ENCODE measurements at regions not wholly inside any gene's neighbourhood (a gene's known extent, or its start where the extent isn't known, plus 50 kb on each side); places are given as distances from the start of the nearest gene placed in this dataset.

DNA sequence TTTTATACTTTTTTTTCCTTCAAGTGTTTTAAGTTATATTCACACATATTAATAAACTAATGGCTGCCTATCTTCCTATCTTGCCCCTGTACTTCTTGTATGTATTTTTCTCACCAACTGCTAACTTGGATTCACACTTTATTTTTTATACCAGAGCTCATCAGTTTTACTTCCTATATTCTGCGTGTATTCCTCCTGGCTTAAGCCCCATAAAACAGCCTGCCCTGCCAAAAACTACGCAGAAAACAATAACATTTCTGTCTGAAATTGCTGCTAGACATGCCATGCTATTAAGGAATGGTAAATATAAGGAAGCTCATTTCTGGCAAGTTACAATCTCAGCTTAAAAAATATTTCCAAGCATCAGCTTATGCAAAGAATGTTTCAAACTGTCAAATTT, 172.3 kb downstream of the UBE2E3 start:
- Histone ChIP-seq H2AFZ (ENCODE audit: insufficient read depth, low read length, poor library complexity) (no peak overlapping the region), H4K8ac (ENCODE audit: low read depth, low read length) (no peak overlapping the region), H4K12ac (ENCODE audit: low read depth, low read length) (no peak overlapping the region), H3K79me2 (ENCODE audit: control insufficient read depth, insufficient read depth, low read length, poor library complexity) (no peaks in the 10 kb centered on the region), H3K9ac (ENCODE audit: low read length) (no peak overlapping the region), H3K27ac (ENCODE audit: low read depth, low read length) (no peak overlapping the region), H3K18ac (ENCODE audit: low read length) (no peak overlapping the region), H4K91ac (ENCODE audit: low read depth, low read length) (no peak overlapping the region), H2BK120ac (ENCODE audit: insufficient read depth, low read length, poor library complexity) (no peak overlapping the region), H2BK5ac (ENCODE audit: low read depth, low read length, poor library complexity) (no peak overlapping the region), H3K27me3 (ENCODE audit: insufficient read depth, low read length) (no peaks in the 10 kb centered on the region), H2BK12ac (ENCODE audit: low read length) (no peak overlapping the region), H3K4me2 (ENCODE audit: low read length) (no peak overlapping the region), H3K4me3 (ENCODE audit: low read depth, low read length) (no peak overlapping the region), H3K79me1 (ENCODE audit: low read length) (no peaks in the 10 kb centered on the region), H3K9me3 (ENCODE audit: insufficient read depth, low read depth, low read length) (no peaks in the 10 kb centered on the region), H3K23ac (ENCODE audit: low read length) (no peak overlapping the region), H3K14ac (ENCODE audit: low read length) (no peak overlapping the region), H3K36me3 (ENCODE audit: control insufficient read depth in 1 of 2, insufficient read depth in 2 of 2, low read length in 2 of 2) (no peaks in the 10 kb centered on the region), H3K4ac (ENCODE audit: low read depth, low read length) (no peak overlapping the region), H3K4me1 (ENCODE audit: control insufficient read depth in 1 of 2, insufficient read depth in 2 of 2, low read length in 2 of 2) (no peaks in the 10 kb centered on the region), H2AK5ac (ENCODE audit: low read length) (no peak overlapping the region)
- DNase-seq = no peak
- WGBS (ENCODE audit: extremely low coverage, insufficient coverage, insufficient read length) = no CpG with 5 or more reads among the region's 2 CpGs

GRCh38 chr2:181153886-181154285, 173.5 kb downstream of the UBE2E3 start:
- H3K4ac ChIP-seq (ENCODE audit: low read depth, low read length) = no peak overlapping the region
- H3K9ac ChIP-seq (ENCODE audit: low read length) = no peak overlapping the region
- H2BK5ac ChIP-seq (ENCODE audit: low read depth, low read length, poor library complexity) = no peak overlapping the region
- H3K27ac ChIP-seq (ENCODE audit: low read depth, low read length) = no peak overlapping the region
- H2AK5ac ChIP-seq (ENCODE audit: low read length) = no peak overlapping the region
- no peak overlapping the region for H4K8ac ChIP-seq (ENCODE audit: low read depth, low read length)
- no peak overlapping the region for H2AFZ ChIP-seq (ENCODE audit: insufficient read depth, low read length, poor library complexity)
- H3K4me3 ChIP-seq (ENCODE audit: low read depth, low read length) = no peak overlapping the region
- no peaks in the 10 kb centered on the region for H3K79me1 ChIP-seq (ENCODE audit: low read length)
- no peak overlapping the region for H3K4me2 ChIP-seq (ENCODE audit: low read length)
- H2BK12ac ChIP-seq (ENCODE audit: low read length) = no peak overlapping the region
- H3K18ac ChIP-seq (ENCODE audit: low read length) = no peak overlapping the region
- H3K27me3 ChIP-seq (ENCODE audit: insufficient read depth, low read length) = no peaks in the 10 kb centered on the region
- no peaks in the 10 kb centered on the region for H3K9me3 ChIP-seq (ENCODE audit: insufficient read depth, low read depth, low read length)
- H3K14ac ChIP-seq (ENCODE audit: low read length) = no peak overlapping the region
- no peak overlapping the region for H2BK120ac ChIP-seq (ENCODE audit: insufficient read depth, low read length, poor library complexity)
- no peak for DNase-seq
- H3K4me1 ChIP-seq (ENCODE audit: control insufficient read depth in 1 of 2, insufficient read depth in 2 of 2, low read length in 2 of 2) = no peaks in the 10 kb centered on the region
- H3K79me2 ChIP-seq (ENCODE audit: control insufficient read depth, insufficient read depth, low read length, poor library complexity) = no peaks in the 10 kb centered on the region
- H3K36me3 ChIP-seq (ENCODE audit: control insufficient read depth in 1 of 2, insufficient read depth in 2 of 2, low read length in 2 of 2) = no peaks in the 10 kb centered on the region
- no peak overlapping the region for H3K23ac ChIP-seq (ENCODE audit: low read length)
- no peak overlapping the region for H4K12ac ChIP-seq (ENCODE audit: low read depth, low read length)
- no peak overlapping the region for H4K91ac ChIP-seq (ENCODE audit: low read depth, low read length)
- WGBS (ENCODE audit: extremely low coverage, insufficient coverage, insufficient read length) = no CpG with 5 or more reads among the region's 1 CpG

DNA sequence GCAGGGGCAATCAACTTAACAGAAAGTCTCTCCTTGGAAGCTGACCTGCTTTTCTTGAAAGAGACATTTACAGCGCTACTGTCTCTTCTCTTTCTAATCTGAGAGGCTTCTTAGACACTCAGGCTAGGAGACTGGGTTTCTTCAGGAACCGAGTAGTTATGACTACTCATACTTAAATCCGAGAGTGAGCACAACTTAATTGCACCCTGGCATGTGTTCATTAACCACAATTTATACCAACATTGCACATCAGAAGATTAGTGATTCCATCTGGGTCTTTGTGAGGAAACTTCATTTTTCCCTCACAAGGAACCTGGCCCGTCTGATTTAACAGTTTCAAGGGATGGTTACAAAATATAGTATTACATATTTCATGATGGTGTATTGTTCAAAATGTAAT, 176.9 kb downstream of the UBE2E3 start:
- Histone ChIP-seq H2BK120ac (ENCODE audit: insufficient read depth, low read length, poor library complexity) (no peak overlapping the region), H3K4me2 (ENCODE audit: low read length) (no peak overlapping the region), H3K14ac (ENCODE audit: low read length) (no peak overlapping the region), H3K9me3 (ENCODE audit: insufficient read depth, low read depth, low read length) (no peaks in the 10 kb centered on the region), H3K79me2 (ENCODE audit: control insufficient read depth, insufficient read depth, low read length, poor library complexity) (no peaks in the 10 kb centered on the region), H3K4ac (ENCODE audit: low read depth, low read length) (no peak overlapping the region), H3K79me1 (ENCODE audit: low read length) (no peaks in the 10 kb centered on the region), H3K27me3 (ENCODE audit: insufficient read depth, low read length) (no peaks in the 10 kb centered on the region), H2BK5ac (ENCODE audit: low read depth, low read length, poor library complexity) (no peak overlapping the region), H3K36me3 (ENCODE audit: control insufficient read depth in 1 of 2, insufficient read depth in 2 of 2, low read length in 2 of 2) (no peaks in the 10 kb centered on the region), H4K91ac (ENCODE audit: low read depth, low read length) (no peak overlapping the region), H3K27ac (ENCODE audit: low read depth, low read length) (no peak overlapping the region), H3K4me3 (ENCODE audit: low read depth, low read length) (no peak overlapping the region), H2BK12ac (ENCODE audit: low read length) (no peak overlapping the region), H2AK5ac (ENCODE audit: low read length) (no peak overlapping the region), H4K12ac (ENCODE audit: low read depth, low read length) (no peak overlapping the region), H3K23ac (ENCODE audit: low read length) (no peak overlapping the region), H3K4me1 (ENCODE audit: control insufficient read depth in 1 of 2, insufficient read depth in 2 of 2, low read length in 2 of 2) (no peaks in the 10 kb centered on the region), H3K18ac (ENCODE audit: low read length) (no peak overlapping the region), H2AFZ (ENCODE audit: insufficient read depth, low read length, poor library complexity) (no peak overlapping the region), H3K9ac (ENCODE audit: low read length) (no peak overlapping the region), H4K8ac (ENCODE audit: low read depth, low read length) (no peak overlapping the region)
- DNase-seq = no peak
- no CpG with 5 or more reads among the region's 4 CpGs for WGBS (ENCODE audit: extremely low coverage, insufficient coverage, insufficient read length)

DNA sequence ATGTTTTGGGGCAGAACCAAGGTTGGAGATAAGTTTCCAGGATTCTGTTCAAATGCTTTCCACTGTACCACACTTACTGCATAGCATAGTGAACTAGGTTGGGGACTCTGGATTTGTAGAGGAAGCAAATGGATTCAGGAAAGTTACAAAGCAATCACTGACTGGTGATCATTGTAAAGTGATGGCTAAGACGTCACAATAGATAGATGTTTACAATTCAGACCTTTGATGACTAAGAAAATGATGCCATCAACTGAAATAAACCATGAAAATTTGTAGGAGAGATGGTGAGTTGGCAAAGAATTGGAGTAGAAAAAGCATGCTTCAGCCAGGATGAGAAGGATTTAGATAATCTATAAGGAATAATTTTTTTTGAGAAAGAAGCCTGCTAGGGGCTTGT, 178.0 kb downstream of the UBE2E3 start:
- Histone ChIP-seq H3K79me1 (ENCODE audit: low read length) (no peaks in the 10 kb centered on the region), H3K36me3 (ENCODE audit: control insufficient read depth in 1 of 2, insufficient read depth in 2 of 2, low read length in 2 of 2) (no peaks in the 10 kb centered on the region), H3K79me2 (ENCODE audit: control insufficient read depth, insufficient read depth, low read length, poor library complexity) (no peaks in the 10 kb centered on the region), H3K4me2 (ENCODE audit: low read length) (no peak overlapping the region), H2BK5ac (ENCODE audit: low read depth, low read length, poor library complexity) (no peak overlapping the region), H3K18ac (ENCODE audit: low read length) (no peak overlapping the region), H3K27me3 (ENCODE audit: insufficient read depth, low read length) (no peaks in the 10 kb centered on the region), H4K91ac (ENCODE audit: low read depth, low read length) (no peak overlapping the region), H3K23ac (ENCODE audit: low read length) (no peak overlapping the region), H3K14ac (ENCODE audit: low read length) (no peak overlapping the region), H3K4ac (ENCODE audit: low read depth, low read length) (no peak overlapping the region), H2BK120ac (ENCODE audit: insufficient read depth, low read length, poor library complexity) (no peak overlapping the region), H4K8ac (ENCODE audit: low read depth, low read length) (no peak overlapping the region), H3K9ac (ENCODE audit: low read length) (no peak overlapping the region), H2AK5ac (ENCODE audit: low read length) (no peak overlapping the region), H3K4me3 (ENCODE audit: low read depth, low read length) (no peak overlapping the region), H3K4me1 (ENCODE audit: control insufficient read depth in 1 of 2, insufficient read depth in 2 of 2, low read length in 2 of 2) (no peaks in the 10 kb centered on the region), H3K27ac (ENCODE audit: low read depth, low read length) (no peak overlapping the region), H3K9me3 (ENCODE audit: insufficient read depth, low read depth, low read length) (no peaks in the 10 kb centered on the region), H2BK12ac (ENCODE audit: low read length) (no peak overlapping the region), H4K12ac (ENCODE audit: low read depth, low read length) (no peak overlapping the region), H2AFZ (ENCODE audit: insufficient read depth, low read length, poor library complexity) (no peak overlapping the region)
- DNase-seq = no peak
- WGBS (ENCODE audit: extremely low coverage, insufficient coverage, insufficient read length) = no CpG with 5 or more reads among the region's 1 CpG
